H1 (cell line): ENCODE measurements at regions not wholly inside any gene's neighbourhood (a gene's known extent, or its start where the extent isn't known, plus 50 kb on each side); places are given as distances from the start of the nearest gene placed in this dataset.

Experiments
- BCL11A ChIP-seq, 2 experiments: IDR thresholded peaks; one replicate each; pipeline ENCODE4 v1.6.1; 2011; ENCODE audit warnings: low read depth in 2 of 2, low read length in 2 of 2, mild to moderate bottlenecking in 2 of 2
- CHD7 ChIP-seq: fragments of 300-600 bp; sonication (generic); IDR thresholded peaks from 2 replicates; pipeline ENCODE4 v1.7.1; 2012; ENCODE audit warnings: low read length, moderate library complexity, mild to moderate bottlenecking, inconsistent platforms; ENCODE audit not compliant: insufficient replicate concordance
- FOSL1 ChIP-seq: IDR thresholded peaks from 2 replicates; pipeline ENCODE4 v1.6.1; 2011; ENCODE audit warnings: mild to moderate bottlenecking, low read depth, low read length, moderate library complexity; ENCODE audit not compliant: insufficient read depth
- TCF12 ChIP-seq: IDR thresholded peaks from 2 replicates; pipeline ENCODE4 v1.6.1; 2011; ENCODE audit warnings: low read depth, mild to moderate bottlenecking, low read length

GRCh38 chr1:90371448-90371813 is 345.7 kb downstream of the BARHL2 start (continued):
- no peak for TF ChIP-seq CHD7
- no peak for TF ChIP-seq BCL11A (IDR thresholded peaks at IDR 0.05; ENCODE audit: low read depth in 2 of 2, low read length in 2 of 2)
- TF ChIP-seq TCF12, result no peak
- no peak for TF ChIP-seq FOSL1
- TF ChIP-seq, all 59 proteins: peak for 0
